Gastrocnemius medialis (tissue), 4 donors: ENCODE measurements at regions not wholly inside any gene's neighbourhood (a gene's known extent, or its start where the extent isn't known, plus 50 kb on each side); places are given as distances from the start of the nearest gene placed in this dataset.

ENCODE experiments used
- ATAC-seq, 2 donors: fragments of 150-250 bp; one replicate each; pipeline ENCODE4 v1.9.1; 2016
- DNase-seq, 2 donors: peaks; one replicate each; pipeline ENCODE4 v3.0.0-alpha.2; 2019
- H3K27ac ChIP-seq, 4 donors: fragments of 200-600 bp; sonication (generic); 1 replicate in 1 of 4; 2 replicates in 3 of 4; pipeline ENCODE4 v1.5.1; 2016 to 2018; ENCODE audit warnings: mild to moderate bottlenecking in 2 of 4, moderate library complexity in 1 of 4
- H3K27me3 ChIP-seq, 3 donors: fragments of 200-600 bp; sonication (generic) in 2 of 3; 1 replicate in 1 of 3; 2 replicates in 2 of 3; pipeline versions ENCODE4 v1.5.1 to v1.6.0; 2016 to 2019; ENCODE audit warnings: mild to moderate bottlenecking in 1 of 3, moderate library complexity in 1 of 3
- H3K36me3 ChIP-seq, 2 donors: fragments of 200-600 bp; sonication (generic) in 1 of 2; one replicate each; pipeline ENCODE4 v1.5.1; 2017 to 2018
- H3K4me1 ChIP-seq, 2 donors: fragments of 200-600 bp; sonication (generic) in 1 of 2; one replicate each; pipeline ENCODE4 v1.5.1; 2016 to 2017; ENCODE audit warnings: mild to moderate bottlenecking in 2 of 2
- H3K4me3 ChIP-seq, 4 donors: fragments of 200-600 bp; sonication (generic) in 3 of 4; 1 replicate in 1 of 4; 2 replicates in 3 of 4; pipeline ENCODE4 v1.5.1; 2016 to 2019; ENCODE audit warnings: mild to moderate bottlenecking in 2 of 4
- H3K9me3 ChIP-seq, 3 donors: fragments of 200-600 bp; sonication (generic) in 2 of 3; 1 replicate in 1 of 3; 2 replicates in 2 of 3; pipeline ENCODE4 v1.5.1; 2016 to 2019
- POLR2A ChIP-seq, 2 donors: fragments of 450-650 bp; IDR thresholded peaks; one replicate each; pipeline ENCODE4 v1.6.1; 2017; ENCODE audit warnings: antibody characterized with exemption in 2 of 2, mild to moderate bottlenecking in 2 of 2, moderate library complexity in 2 of 2
- in situ Hi-C, 4 donors: fragments of 200-750 bp; cut with MboI; loops; one replicate each; pipeline versions ENCODE4 v1.15.0 to v1.8.0; 2017; ENCODE audit warnings: low sequenced_read_pairs in 4 of 4
- intact Hi-C: fragments of 100-400 bp; cut with DNase I; formaldehyde crosslinking; loops from one replicate; pipeline ENCODE4 v1.15.1; 2023; ENCODE audit warnings: low total_unique reads
- TF ChIP-seq, protein P1 (sequence below), 5 experiments: fragments of 450-650 bp in 3 of 5; fragments of 200-600 bp in 2 of 5; sonication (generic) in 2 of 5; IDR thresholded peaks in 4 of 5; conservative IDR thresholded peaks in 1 of 5; 1 replicate in 4 of 5; 2 replicates in 1 of 5; pipeline ENCODE4 v1.5.1; 2016 to 2019; ENCODE audit warnings: antibody characterized with exemption in 5 of 5, mild to moderate bottlenecking in 3 of 5, moderate library complexity in 3 of 5

DNA sequence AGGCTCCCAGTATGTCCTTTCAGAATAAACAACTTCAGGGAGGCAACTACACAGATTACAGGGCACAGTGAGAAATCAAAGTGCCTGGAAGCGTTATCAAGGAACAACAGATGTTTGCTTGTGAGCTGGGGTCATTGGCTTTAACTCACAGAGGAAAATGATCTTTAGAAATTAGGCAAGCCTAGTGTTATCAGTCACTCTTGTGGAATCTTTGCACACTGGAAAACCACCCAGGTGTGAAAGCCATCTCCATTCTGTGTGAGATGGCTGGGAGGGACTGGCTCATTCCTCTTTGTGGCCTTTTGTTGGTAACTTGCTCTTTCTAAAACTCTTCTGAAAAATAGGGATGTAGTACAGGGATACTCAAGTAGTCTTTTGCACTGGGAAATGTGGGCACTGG, 716.0 kb downstream of the XPNPEP1 start:
- TF ChIP-seq POLR2A (IDR thresholded peaks at IDR 0.05), result no peak
- TF ChIP-seq, protein P1, sequence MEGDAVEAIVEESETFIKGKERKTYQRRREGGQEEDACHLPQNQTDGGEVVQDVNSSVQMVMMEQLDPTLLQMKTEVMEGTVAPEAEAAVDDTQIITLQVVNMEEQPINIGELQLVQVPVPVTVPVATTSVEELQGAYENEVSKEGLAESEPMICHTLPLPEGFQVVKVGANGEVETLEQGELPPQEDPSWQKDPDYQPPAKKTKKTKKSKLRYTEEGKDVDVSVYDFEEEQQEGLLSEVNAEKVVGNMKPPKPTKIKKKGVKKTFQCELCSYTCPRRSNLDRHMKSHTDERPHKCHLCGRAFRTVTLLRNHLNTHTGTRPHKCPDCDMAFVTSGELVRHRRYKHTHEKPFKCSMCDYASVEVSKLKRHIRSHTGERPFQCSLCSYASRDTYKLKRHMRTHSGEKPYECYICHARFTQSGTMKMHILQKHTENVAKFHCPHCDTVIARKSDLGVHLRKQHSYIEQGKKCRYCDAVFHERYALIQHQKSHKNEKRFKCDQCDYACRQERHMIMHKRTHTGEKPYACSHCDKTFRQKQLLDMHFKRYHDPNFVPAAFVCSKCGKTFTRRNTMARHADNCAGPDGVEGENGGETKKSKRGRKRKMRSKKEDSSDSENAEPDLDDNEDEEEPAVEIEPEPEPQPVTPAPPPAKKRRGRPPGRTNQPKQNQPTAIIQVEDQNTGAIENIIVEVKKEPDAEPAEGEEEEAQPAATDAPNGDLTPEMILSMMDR (IDR thresholded peaks at IDR 0.05 in 4 of 5, conservative IDR thresholded peaks at IDR 0.05 in 1 of 5), result no peak
- no peak overlapping the region for H3K4me3 ChIP-seq
- no peaks in the 10 kb centered on the region for H3K9me3 ChIP-seq
- ATAC-seq (no peak), DNase-seq (no peak)
- in situ Hi-C loops (no loop called here), intact Hi-C loops (no loop called here)
- no peaks in the 10 kb centered on the region for H3K4me1 ChIP-seq
- no peaks in the 10 kb centered on the region for H3K36me3 ChIP-seq
- H3K27me3 ChIP-seq, result no peaks in the 10 kb centered on the region
- no peak overlapping the region for H3K27ac ChIP-seq

DNA sequence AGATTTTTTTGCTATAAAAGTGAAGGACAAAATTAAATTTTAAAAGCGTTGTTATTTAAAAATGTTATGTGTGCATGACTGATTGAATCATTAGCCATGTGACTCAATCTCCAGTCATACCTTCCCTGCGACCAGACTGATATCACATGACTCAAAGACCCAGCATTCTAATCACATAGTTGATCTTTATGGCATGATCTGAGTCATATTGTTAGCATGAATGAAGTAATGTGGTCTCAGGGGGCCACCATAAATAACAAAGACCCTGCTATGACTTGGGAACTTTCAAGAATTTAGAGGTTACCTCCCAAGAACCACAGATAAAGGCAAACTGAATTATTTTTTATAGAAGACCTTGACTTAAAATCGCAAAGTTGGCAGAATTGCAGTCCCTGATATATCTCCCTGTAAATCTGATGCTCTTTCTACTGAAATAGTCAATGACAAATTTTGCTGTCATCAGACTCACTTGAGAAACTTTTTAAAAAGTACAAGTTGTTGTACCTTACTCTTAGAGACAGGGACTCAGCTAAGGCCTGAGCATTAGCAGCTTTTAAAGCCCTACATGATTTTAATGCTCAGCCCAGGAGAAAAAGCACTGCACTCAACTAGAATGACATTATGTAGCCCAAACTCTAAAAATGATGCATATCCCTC, 717.3 kb downstream of the XPNPEP1 start:
- H3K4me1 ChIP-seq, result no peaks in the 10 kb centered on the region
- ATAC-seq, result no peak
- no peaks in the 10 kb centered on the region for H3K9me3 ChIP-seq
- intact Hi-C loops, result no loop called here
- H3K27ac ChIP-seq, result no peak overlapping the region
- no peak for DNase-seq
- in situ Hi-C loops, result no loop called here
- no peak overlapping the region for H3K4me3 ChIP-seq
- H3K36me3 ChIP-seq, result no peaks in the 10 kb centered on the region
- no peak for TF ChIP-seq POLR2A (IDR thresholded peaks at IDR 0.05)
- TF ChIP-seq, protein P1 (IDR thresholded peaks at IDR 0.05 in 4 of 5, conservative IDR thresholded peaks at IDR 0.05 in 1 of 5), result no peak
- H3K27me3 ChIP-seq, result no peaks in the 10 kb centered on the region

DNA sequence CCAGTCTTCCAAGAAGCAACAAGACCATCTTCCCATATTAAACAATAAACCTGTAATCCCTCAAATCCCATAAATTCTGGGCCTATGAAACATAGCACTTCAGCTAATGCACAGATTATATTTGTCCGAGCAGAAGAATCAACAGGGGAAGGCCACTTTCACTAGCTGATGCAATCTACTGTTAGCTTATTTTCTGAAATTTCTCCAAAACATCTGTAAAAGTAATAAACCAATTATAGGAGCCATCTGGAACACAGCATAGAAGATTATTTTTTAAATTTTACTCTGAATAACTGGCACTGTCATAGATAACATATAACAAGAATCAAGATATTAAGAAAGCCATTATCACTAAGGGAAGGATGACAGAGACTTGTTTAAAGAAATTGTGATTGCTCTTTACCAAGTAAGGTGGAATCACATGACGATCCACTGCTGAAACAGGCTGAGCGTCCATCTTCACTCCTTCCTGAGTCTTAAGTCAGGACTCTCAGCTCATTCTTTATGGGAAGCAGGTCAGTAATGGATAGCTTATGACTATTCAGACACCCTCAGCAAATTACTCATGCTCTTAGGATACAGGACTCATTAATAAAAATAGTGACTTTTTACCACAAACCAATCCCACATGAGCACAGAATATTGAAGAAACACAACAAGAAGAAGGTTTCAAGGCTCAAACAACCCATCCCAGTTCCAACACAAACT, 719.5 kb downstream of the XPNPEP1 start:
- Histone ChIP-seq H3K27me3 (no peaks in the 10 kb centered on the region), H3K9me3 (no peaks in the 10 kb centered on the region), H3K4me1 (no peaks in the 10 kb centered on the region), H3K36me3 (no peaks in the 10 kb centered on the region), H3K4me3 (no peak overlapping the region), H3K27ac (no peak overlapping the region)
- in situ Hi-C loops, result no loop called here
- TF ChIP-seq POLR2A (IDR thresholded peaks at IDR 0.05), result no peak
- TF ChIP-seq, protein P1 (IDR thresholded peaks at IDR 0.05 in 4 of 5, conservative IDR thresholded peaks at IDR 0.05 in 1 of 5), result no peak
- no peak for DNase-seq
- ATAC-seq, result no peak
- intact Hi-C loops, result no loop called here

DNA sequence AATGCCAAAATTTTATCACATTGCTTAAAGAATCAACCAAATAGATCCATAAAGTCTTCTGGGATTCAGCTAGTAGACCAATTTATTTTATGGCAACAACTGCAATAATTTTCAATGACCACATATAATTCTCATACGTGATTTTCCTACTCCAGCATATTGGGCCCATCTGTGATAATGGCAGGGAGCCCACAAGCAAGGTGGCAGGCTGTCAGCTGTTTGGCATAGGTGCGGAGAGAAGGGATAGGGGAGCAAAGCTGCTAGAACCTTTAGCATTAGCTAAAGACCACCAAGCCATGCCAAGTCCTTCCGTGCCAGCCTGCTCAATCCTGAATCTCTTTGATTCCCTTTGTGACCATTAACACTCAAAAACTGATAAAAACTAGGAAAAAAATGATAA, 721.2 kb downstream of the XPNPEP1 start:
- TF ChIP-seq, protein P1 (IDR thresholded peaks at IDR 0.05 in 4 of 5, conservative IDR thresholded peaks at IDR 0.05 in 1 of 5), result no peak
- no peak for TF ChIP-seq POLR2A (IDR thresholded peaks at IDR 0.05)
- no peaks in the 10 kb centered on the region for H3K36me3 ChIP-seq
- no peaks in the 10 kb centered on the region for H3K27me3 ChIP-seq
- no peaks in the 10 kb centered on the region for H3K4me1 ChIP-seq
- H3K4me3 ChIP-seq, result no peak overlapping the region
- H3K27ac ChIP-seq, result no peak overlapping the region
- in situ Hi-C loops (no loop called here), intact Hi-C loops (no loop called here)
- DNase-seq (no peak), ATAC-seq (no peak)
- H3K9me3 ChIP-seq, result no peaks in the 10 kb centered on the region
